Embryonic facial prominence (tissue), 1 donor: ENCODE measurements at regions not wholly inside any gene's neighbourhood (a gene's known extent, or its start where the extent isn't known, plus 50 kb on each side); places are given as distances from the start of the nearest gene placed in this dataset.
"Not testable (repeated sequence)": the region's sequence is repeated elsewhere in the genome, so short reads cannot be mapped to it uniquely, and the experiment has no call there.

Source experiments
- DNase-seq: peaks from one replicate; pipeline ENCODE4 v3.0.0-alpha.2; 2016; ENCODE audit errors: extremely low spot score

GRCh38 chr14:89491711-89492381, 74.8 kb upstream of the FOXN3 start:
- peak; percentile 91 for DNase-seq

- DNase-seq = no peak
These were observed 73.4 kb upstream of the FOXN3 start for GRCh38 chr14:89490466-89490865.

- peak; percentile 14 for DNase-seq
These were observed 72.9 kb upstream of the FOXN3 start for GRCh38 chr14:89489761-89490437.

- DNase-seq = no peak
These were observed 69.9 kb upstream of the FOXN3 start for GRCh38 chr14:89486961-89487360.

GRCh38 chr14:89486505-89486904, 69.5 kb upstream of the FOXN3 start:
- DNase-seq = no peak

GRCh38 chr14:89485264-89485663, 68.2 kb upstream of the FOXN3 start:
- DNase-seq = no peak

- no peak for DNase-seq
These were observed 67.2 kb upstream of the FOXN3 start for GRCh38 chr14:89484051-89484844.

- no peak for DNase-seq
These were observed 64.2 kb upstream of the FOXN3 start for GRCh38 chr14:89481196-89481595.

- DNase-seq = no peak
These were observed 63.2 kb upstream of the FOXN3 start for GRCh38 chr14:89480278-89480677.

GRCh38 chr14:89479802-89480201, 62.8 kb upstream of the FOXN3 start:
- DNase-seq = no peak

- no peak for DNase-seq
These were observed 60.4 kb upstream of the FOXN3 start for GRCh38 chr14:89477391-89477790.

- DNase-seq = no peak
These were observed 59.4 kb upstream of the FOXN3 start for GRCh38 chr14:89476354-89476896.

- DNase-seq = no peak
These were observed 57.4 kb upstream of the FOXN3 start for GRCh38 chr14:89474464-89474863.

GRCh38 chr14:89473989-89474388, 57.0 kb upstream of the FOXN3 start:
- DNase-seq = no peak

GRCh38 chr14:89473569-89473968, 56.5 kb upstream of the FOXN3 start:
- DNase-seq = no peak

- DNase-seq = no peak
These were observed 53.4 kb upstream of the FOXN3 start for GRCh38 chr14:89470401-89470800.

GRCh38 chr14:89469210-89470198, 52.5 kb upstream of the FOXN3 start:
- no peak for DNase-seq

- no peak for DNase-seq
These were observed 51.5 kb upstream of the FOXN3 start for GRCh38 chr14:89468566-89468965.

GRCh38 chr14:89468030-89468429, 51.0 kb upstream of the FOXN3 start:
- not testable (repeated sequence) for DNase-seq

- no peak for DNase-seq
These were observed 49.9 kb upstream of the FOXN3 start for GRCh38 chr14:89466944-89467343.
